ENCODE measurements at regions not wholly inside any gene's neighbourhood (a gene's known extent, or its start where the extent isn't known, plus 50 kb on each side); places are given as distances from the start of the nearest gene placed in this dataset.
"Not testable (repeated sequence)": the region's sequence is repeated elsewhere in the genome, so short reads cannot be mapped to it uniquely, and the experiment has no call there.

DNA sequence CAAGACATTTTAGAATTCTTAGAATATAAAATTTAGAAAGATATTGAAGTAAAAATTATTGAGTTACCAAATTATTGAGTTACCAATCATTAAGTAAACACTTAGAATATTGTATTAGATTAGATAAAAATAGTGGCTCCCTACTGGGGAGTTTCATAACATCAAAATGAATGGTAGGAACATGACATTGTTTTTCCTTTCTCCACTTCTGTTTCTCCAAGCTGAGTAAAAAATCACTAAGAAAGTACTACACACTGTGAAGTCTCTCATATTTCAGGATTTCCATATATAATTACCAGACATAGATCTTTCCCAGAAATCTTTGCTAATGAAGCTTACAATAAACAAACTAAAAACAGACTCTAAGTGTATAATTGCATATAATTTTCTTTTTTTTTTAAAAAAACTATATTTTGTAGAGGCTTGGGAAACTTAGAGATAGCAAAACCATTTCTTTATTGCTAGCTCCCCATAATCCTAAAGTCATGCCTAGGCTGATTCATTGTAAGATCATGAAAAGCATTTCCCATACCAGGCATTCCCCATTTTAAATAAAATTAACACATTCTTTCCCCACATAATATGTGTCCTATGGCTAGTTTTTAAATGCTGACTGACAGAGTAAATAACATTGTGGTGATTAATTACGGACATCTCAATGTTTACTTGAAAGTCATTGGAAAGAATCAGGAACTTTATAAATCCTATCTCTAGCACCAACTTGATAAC is 1408.7 kb upstream of the GOT2 start:
- DNase-seq (ENCODE audit: low read depth), result no peak
- H3K36me3 ChIP-seq (ENCODE audit: control insufficient read depth, insufficient read depth, low read length, severe bottlenecking), result no peaks in the 10 kb centered on the region
- H3K9me3 ChIP-seq (ENCODE audit: control insufficient read depth, low read length), result peaks cover 25% of the 10 kb centered on the region
- no peaks in the 10 kb centered on the region for H3K27me3 ChIP-seq (replicated peaks; ENCODE audit: control insufficient read depth, insufficient read depth, low read length)
- no peak overlapping the region for H3K4me3 ChIP-seq (ENCODE audit: low read length)
- no peak overlapping the region for H3K9ac ChIP-seq (ENCODE audit: low read length)
- H3K4me1 ChIP-seq (ENCODE audit: control insufficient read depth, insufficient read depth, low read length), result no peaks in the 10 kb centered on the region

DNA sequence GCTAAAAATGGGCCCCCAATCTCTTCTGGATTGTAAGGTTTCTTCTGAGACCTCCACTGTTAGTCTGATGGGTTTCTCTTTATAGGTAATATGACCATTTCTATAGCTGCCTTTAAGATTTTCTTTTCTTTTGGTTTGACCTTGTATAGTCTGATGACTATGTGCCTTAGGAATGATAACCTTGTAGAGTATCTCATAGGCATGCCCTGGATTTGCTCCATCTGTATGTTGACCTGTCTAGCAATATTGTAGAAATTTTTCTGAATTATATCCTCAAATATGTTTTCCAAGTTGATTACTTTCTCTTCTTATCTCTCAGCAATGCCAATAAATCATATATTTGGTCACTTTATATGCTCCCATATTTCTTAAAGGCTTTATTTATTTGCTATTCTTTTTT is 1403.8 kb upstream of the GOT2 start:
- H3K4me1 ChIP-seq (ENCODE audit: control insufficient read depth, insufficient read depth, low read length), result no peaks in the 10 kb centered on the region
- no peak overlapping the region for H3K4me3 ChIP-seq (ENCODE audit: low read length)
- no peaks in the 10 kb centered on the region for H3K27me3 ChIP-seq (replicated peaks; ENCODE audit: control insufficient read depth, insufficient read depth, low read length)
- DNase-seq (ENCODE audit: low read depth), result no peak
- no peaks in the 10 kb centered on the region for H3K36me3 ChIP-seq (ENCODE audit: control insufficient read depth, insufficient read depth, low read length, severe bottlenecking)
- peaks cover 26% of the 10 kb centered on the region for H3K9me3 ChIP-seq (ENCODE audit: control insufficient read depth, low read length)
- H3K9ac ChIP-seq (ENCODE audit: low read length), result no peak overlapping the region

DNA sequence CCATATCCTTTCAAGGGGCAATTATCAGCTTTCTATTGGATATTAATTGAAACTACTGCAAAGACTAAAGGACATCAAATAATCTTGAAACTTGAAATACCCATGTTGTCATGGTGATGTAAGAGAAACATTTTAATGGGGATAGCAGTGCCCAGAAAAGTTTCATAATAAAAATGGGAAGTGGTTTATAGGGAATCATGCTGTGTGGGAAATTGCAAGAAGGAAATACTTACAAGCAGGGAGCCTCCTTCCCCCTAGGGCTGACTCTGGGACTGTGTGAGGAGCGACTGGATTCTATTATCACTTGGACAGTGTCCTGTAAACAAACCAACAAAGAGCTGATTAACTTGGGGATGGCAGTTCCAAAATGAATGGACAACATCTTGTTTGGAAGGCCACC is 1393.1 kb upstream of the GOT2 start:
- H3K9me3 ChIP-seq (ENCODE audit: control insufficient read depth, low read length), result no peaks in the 10 kb centered on the region
- H3K9ac ChIP-seq (ENCODE audit: low read length), result no peak overlapping the region
- H3K4me3 ChIP-seq (ENCODE audit: low read length), result no peak overlapping the region
- DNase-seq (ENCODE audit: low read depth), result no peak
- peaks cover 7% of the 10 kb centered on the region for H3K4me1 ChIP-seq (ENCODE audit: control insufficient read depth, insufficient read depth, low read length)
- no peaks in the 10 kb centered on the region for H3K27me3 ChIP-seq (replicated peaks; ENCODE audit: control insufficient read depth, insufficient read depth, low read length)
- H3K36me3 ChIP-seq (ENCODE audit: control insufficient read depth, insufficient read depth, low read length, severe bottlenecking), result no peaks in the 10 kb centered on the region

DNA sequence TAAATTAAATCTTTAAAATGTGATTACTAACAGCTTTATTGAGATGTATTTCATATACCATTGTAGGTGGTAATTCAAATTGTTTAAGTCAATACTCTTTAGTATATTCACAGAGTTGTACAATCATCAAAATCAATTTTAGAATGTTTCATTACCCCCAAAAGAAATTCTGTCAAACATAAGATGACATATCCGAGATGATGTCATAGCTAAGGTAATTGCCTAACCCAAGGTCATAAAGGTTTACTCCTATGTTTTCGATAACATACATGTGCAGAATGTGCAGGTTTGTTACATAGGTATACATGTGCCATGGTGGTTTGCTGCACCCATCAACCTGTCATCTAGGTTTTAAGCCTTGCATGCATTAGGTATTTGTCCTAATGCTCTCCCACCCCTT is 1392.0 kb upstream of the GOT2 start:
- not testable (repeated sequence) for DNase-seq (ENCODE audit: low read depth); H3K36me3 ChIP-seq (ENCODE audit: control insufficient read depth, insufficient read depth, low read length, severe bottlenecking); H3K4me1 ChIP-seq (ENCODE audit: control insufficient read depth, insufficient read depth, low read length); H3K4me3 ChIP-seq (ENCODE audit: low read length); H3K27me3 ChIP-seq (replicated peaks; ENCODE audit: control insufficient read depth, insufficient read depth, low read length); H3K9ac ChIP-seq (ENCODE audit: low read length); H3K9me3 ChIP-seq (ENCODE audit: control insufficient read depth, low read length)

DNA sequence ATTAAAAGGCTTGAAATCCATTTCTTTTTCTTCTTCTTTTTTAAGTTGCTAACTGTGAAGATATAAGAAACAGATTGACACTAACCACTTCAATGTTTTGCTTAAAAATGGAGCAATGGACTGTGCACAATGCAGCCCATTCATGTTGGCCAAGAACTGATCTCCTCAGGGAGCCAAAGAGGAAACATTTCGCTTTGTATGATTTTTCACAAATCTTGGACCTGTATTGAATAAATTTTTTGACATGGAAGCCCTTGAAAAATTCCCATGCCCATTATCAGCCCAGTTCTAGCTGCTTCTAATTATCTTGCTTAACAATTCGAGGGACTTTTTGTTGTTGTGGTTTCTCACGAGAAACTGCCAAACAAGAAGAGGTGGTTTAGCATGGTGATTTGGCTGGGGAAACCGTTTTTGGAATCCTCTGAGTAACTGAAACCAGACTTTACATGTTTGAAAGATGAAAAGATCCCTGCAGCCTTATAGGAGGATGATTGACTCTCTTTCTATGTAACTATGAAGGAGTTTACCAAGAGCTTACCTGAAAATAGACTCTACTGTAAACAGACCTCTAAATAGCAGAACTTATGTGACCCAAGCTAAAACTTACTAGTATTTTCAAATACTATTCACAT is 1389.4 kb upstream of the GOT2 start:
- Histone ChIP-seq H3K36me3 (ENCODE audit: control insufficient read depth, insufficient read depth, low read length, severe bottlenecking) (no peaks in the 10 kb centered on the region), H3K9ac (ENCODE audit: low read length) (no peak overlapping the region), H3K4me3 (ENCODE audit: low read length) (no peak overlapping the region), H3K9me3 (ENCODE audit: control insufficient read depth, low read length) (no peaks in the 10 kb centered on the region), H3K27me3 (replicated peaks; ENCODE audit: control insufficient read depth, insufficient read depth, low read length) (no peaks in the 10 kb centered on the region), H3K4me1 (ENCODE audit: control insufficient read depth, insufficient read depth, low read length) (peaks cover 7% of the 10 kb centered on the region)
- DNase-seq (ENCODE audit: low read depth), result no peak

DNA sequence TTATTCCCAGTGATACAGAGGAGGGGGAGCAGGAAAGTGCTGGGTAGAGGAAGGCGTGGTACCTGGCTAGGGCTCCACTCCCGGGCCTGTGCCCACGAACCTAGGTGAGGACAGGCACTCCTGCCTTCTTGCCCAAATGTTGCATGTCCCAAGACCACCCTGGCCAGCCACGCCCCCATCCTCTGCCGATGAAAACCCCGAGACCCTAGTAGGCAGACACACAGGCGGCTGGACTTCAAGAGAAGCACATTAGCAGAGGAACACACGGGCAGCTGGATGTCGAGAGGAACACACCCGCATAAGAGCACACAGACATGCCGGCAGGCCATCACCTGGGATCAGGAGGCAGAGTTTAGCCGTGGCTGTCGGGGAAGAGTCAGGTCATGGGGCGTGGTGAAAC is 1386.5 kb upstream of the GOT2 start:
- Histone ChIP-seq H3K9me3 (ENCODE audit: control insufficient read depth, low read length) (no peaks in the 10 kb centered on the region), H3K4me1 (ENCODE audit: control insufficient read depth, insufficient read depth, low read length) (peaks cover 7% of the 10 kb centered on the region), H3K9ac (ENCODE audit: low read length) (no peak overlapping the region), H3K36me3 (ENCODE audit: control insufficient read depth, insufficient read depth, low read length, severe bottlenecking) (no peaks in the 10 kb centered on the region), H3K4me3 (ENCODE audit: low read length) (no peak overlapping the region), H3K27me3 (replicated peaks; ENCODE audit: control insufficient read depth, insufficient read depth, low read length) (no peaks in the 10 kb centered on the region)
- DNase-seq (ENCODE audit: low read depth), result no peak

DNA sequence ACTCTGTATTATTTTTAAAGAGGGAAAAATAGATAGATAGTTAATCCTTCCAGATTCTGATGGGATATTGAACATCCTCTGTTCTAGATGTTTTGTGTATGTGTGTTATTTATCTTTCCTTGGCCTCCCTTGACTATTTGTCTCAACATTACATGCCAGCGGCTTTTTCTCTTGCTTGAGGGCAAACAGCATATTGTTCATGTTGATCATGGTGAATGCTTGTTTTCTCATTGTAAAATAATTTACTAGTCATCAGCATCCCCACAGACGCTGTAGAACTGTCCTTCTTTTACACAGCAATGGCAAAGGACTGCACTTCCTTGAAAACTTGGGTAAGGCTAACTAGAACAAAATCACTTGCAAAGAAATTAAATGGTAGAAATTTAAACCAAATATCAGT is 1376.4 kb upstream of the GOT2 start:
- H3K9me3 ChIP-seq (ENCODE audit: control insufficient read depth, low read length), result no peaks in the 10 kb centered on the region
- no peak for DNase-seq (ENCODE audit: low read depth)
- no peak overlapping the region for H3K9ac ChIP-seq (ENCODE audit: low read length)

DNA sequence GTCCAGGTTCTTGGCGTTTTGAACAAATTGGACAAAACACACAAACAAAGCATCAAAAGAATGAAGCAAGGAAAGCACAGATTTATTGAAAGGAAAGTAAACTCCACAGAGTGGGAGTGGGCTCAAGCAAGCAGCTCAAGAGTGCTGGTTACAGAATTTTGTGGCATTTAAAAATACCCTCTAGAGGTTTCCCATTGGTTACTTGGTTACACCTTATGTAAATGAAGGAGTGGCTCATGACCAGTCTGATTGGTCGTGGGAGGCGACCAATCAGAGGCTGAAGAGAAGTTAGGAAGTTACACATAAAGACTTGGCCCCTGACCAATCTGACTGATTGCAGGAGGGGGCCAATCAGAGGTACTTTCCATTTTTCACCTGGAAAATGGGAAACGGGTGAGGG is 1373.8 kb upstream of the GOT2 start:
- no peak for DNase-seq (ENCODE audit: low read depth)
- Histone ChIP-seq H3K4me1 (ENCODE audit: control insufficient read depth, insufficient read depth, low read length) (peaks cover 11% of the 10 kb centered on the region), H3K4me3 (ENCODE audit: low read length) (peak overlapping the region; percentile 49), H3K27me3 (replicated peaks; ENCODE audit: control insufficient read depth, insufficient read depth, low read length) (no peaks in the 10 kb centered on the region), H3K9me3 (ENCODE audit: control insufficient read depth, low read length) (no peaks in the 10 kb centered on the region), H3K9ac (ENCODE audit: low read length) (no peak overlapping the region), H3K36me3 (ENCODE audit: control insufficient read depth, insufficient read depth, low read length, severe bottlenecking) (no peaks in the 10 kb centered on the region)

More for the DNA sequence above, 1376.4 kb upstream of the GOT2 start:
- no peaks in the 10 kb centered on the region for H3K36me3 ChIP-seq (ENCODE audit: control insufficient read depth, insufficient read depth, low read length, severe bottlenecking)
- H3K27me3 ChIP-seq (replicated peaks; ENCODE audit: control insufficient read depth, insufficient read depth, low read length), result no peaks in the 10 kb centered on the region
- H3K4me1 ChIP-seq (ENCODE audit: control insufficient read depth, insufficient read depth, low read length), result peaks cover 11% of the 10 kb centered on the region
- H3K4me3 ChIP-seq (ENCODE audit: low read length), result no peak overlapping the region

DNA sequence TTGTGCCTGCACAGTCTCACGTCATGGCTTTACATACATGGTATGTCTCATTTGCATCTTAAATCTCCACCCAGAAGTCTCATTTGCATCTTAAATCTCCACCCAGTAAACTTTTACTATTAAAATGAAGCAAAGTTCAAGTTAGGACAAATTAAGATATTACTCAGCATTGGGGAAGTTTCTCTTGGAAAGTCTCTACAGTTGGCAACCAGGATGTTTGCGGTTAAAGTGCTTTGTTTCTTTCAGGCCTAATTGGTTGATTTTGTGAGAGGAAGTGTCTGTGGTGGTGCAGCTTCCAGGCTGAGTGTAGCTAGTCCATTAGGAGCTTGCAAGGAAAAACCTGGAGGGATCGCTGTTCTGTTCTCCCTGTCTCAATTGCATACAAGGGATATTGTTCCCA is 1373.3 kb upstream of the GOT2 start:
- Histone ChIP-seq H3K36me3 (ENCODE audit: control insufficient read depth, insufficient read depth, low read length, severe bottlenecking) (no peaks in the 10 kb centered on the region), H3K27me3 (replicated peaks; ENCODE audit: control insufficient read depth, insufficient read depth, low read length) (no peaks in the 10 kb centered on the region), H3K9me3 (ENCODE audit: control insufficient read depth, low read length) (no peaks in the 10 kb centered on the region), H3K9ac (ENCODE audit: low read length) (no peak overlapping the region), H3K4me1 (ENCODE audit: control insufficient read depth, insufficient read depth, low read length) (peaks cover 11% of the 10 kb centered on the region), H3K4me3 (ENCODE audit: low read length) (peak overlapping the region; percentile 49)
- DNase-seq (ENCODE audit: low read depth), result no peak

DNA sequence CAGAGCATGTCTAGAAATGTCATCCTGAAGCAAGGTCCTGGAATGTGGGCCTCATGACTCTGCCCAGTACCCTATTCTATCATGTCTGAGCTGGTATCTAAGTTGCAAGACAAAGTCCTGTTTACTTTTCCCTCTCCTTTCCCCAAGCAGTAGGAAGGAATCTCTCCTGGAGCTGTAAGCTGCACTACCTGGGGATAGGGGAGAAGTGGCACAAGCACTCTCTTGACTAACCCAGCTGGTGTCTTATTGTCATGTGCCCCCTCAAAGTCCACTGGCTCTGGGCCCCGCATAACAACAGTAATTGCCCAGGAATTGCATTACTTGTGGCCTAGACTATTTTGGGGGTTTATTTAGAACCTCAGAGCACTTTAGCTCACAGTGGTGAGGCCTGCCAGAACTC is 1366.3 kb upstream of the GOT2 start:
- Histone ChIP-seq H3K27me3 (replicated peaks; ENCODE audit: control insufficient read depth, insufficient read depth, low read length) (no peaks in the 10 kb centered on the region), H3K9ac (ENCODE audit: low read length) (no peak overlapping the region), H3K36me3 (ENCODE audit: control insufficient read depth, insufficient read depth, low read length, severe bottlenecking) (no peaks in the 10 kb centered on the region), H3K9me3 (ENCODE audit: control insufficient read depth, low read length) (peaks cover 25% of the 10 kb centered on the region), H3K4me3 (ENCODE audit: low read length) (no peak overlapping the region), H3K4me1 (ENCODE audit: control insufficient read depth, insufficient read depth, low read length) (no peaks in the 10 kb centered on the region)
- DNase-seq (ENCODE audit: low read depth), result no peak

DNA sequence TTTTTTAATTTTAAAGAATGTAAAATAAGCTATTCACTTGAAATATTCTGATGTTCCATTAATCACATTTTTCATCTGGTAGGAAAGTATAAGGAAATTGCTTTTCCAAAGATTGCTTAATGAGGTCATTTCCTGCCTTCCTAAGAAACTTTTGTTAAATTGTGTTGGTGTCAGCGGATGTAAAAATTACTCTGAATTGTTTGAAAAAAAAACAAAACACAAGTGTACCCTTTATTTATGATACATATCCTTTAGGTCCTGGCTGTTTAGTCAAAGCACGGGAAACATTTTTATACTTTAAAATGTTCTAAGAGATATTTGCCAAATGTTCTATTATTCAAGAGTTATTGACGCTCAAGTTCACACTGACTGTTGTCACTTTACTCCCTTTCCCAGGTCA is 1357.4 kb upstream of the GOT2 start:
- DNase-seq (ENCODE audit: low read depth), result no peak
- Histone ChIP-seq H3K4me3 (ENCODE audit: low read length) (no peak overlapping the region), H3K9ac (ENCODE audit: low read length) (no peak overlapping the region), H3K36me3 (ENCODE audit: control insufficient read depth, insufficient read depth, low read length, severe bottlenecking) (no peaks in the 10 kb centered on the region), H3K4me1 (ENCODE audit: control insufficient read depth, insufficient read depth, low read length) (no peaks in the 10 kb centered on the region), H3K27me3 (replicated peaks; ENCODE audit: control insufficient read depth, insufficient read depth, low read length) (no peaks in the 10 kb centered on the region), H3K9me3 (ENCODE audit: control insufficient read depth, low read length) (no peaks in the 10 kb centered on the region)

DNA sequence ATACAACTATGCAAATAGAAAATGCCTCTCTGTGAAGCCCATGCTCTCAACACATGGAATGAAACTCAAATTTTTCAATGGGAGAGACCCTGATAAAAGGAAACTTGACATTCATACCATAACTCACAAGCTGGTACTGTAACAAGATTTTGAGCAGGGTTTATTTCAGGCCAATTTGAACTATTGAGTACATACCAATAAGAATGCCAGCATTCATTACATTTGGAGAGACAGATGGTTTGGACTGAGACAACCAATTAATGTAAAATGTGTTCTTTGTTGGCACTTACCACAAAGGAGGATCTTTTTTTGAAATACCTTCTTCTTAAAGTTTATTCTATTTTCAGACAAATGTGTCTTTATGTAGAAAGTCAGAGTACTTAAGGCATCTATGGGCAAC is 1357.0 kb upstream of the GOT2 start:
- Histone ChIP-seq H3K27me3 (replicated peaks; ENCODE audit: control insufficient read depth, insufficient read depth, low read length) (no peaks in the 10 kb centered on the region), H3K36me3 (ENCODE audit: control insufficient read depth, insufficient read depth, low read length, severe bottlenecking) (no peaks in the 10 kb centered on the region), H3K4me1 (ENCODE audit: control insufficient read depth, insufficient read depth, low read length) (no peaks in the 10 kb centered on the region), H3K9me3 (ENCODE audit: control insufficient read depth, low read length) (no peaks in the 10 kb centered on the region), H3K4me3 (ENCODE audit: low read length) (no peak overlapping the region), H3K9ac (ENCODE audit: low read length) (no peak overlapping the region)
- no peak for DNase-seq (ENCODE audit: low read depth)

Measured in adipocyte (in vitro differentiated cells).